ENCODE measurements at regions not wholly inside any gene's neighbourhood (a gene's known extent, or its start where the extent isn't known, plus 50 kb on each side); places are given as distances from the start of the nearest gene placed in this dataset.
"Not testable (repeated sequence)": the region's sequence is repeated elsewhere in the genome, so short reads cannot be mapped to it uniquely, and the experiment has no call there.

- no peak for DNase-seq
Observed at GRCh38 chr9:119726035-119726434, 356.8 kb upstream of the BRINP1 start.

DNA sequence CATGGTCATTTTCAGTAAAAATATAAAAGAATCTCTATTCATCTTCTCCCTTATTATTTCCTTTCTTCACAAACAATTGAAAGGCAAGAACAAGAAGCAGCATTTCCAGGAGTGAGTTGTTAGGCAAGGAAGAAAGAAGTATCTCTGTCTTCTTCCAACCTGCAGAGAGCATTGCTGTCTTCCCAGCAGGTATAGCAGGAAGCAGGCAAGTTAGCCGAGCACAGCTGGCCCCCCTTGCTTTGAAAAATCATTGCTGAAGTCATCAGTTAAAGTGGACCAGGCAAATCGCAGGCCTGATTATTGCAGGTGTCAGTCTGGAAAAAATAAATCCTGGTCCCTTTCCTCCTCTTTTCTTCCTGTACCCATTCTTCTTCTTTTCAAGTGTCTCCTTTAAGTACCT, 353.1 kb upstream of the BRINP1 start:
- no peak for DNase-seq

- DNase-seq, result no peak
Observed at GRCh38 chr9:119712325-119712724, 343.1 kb upstream of the BRINP1 start.

DNA sequence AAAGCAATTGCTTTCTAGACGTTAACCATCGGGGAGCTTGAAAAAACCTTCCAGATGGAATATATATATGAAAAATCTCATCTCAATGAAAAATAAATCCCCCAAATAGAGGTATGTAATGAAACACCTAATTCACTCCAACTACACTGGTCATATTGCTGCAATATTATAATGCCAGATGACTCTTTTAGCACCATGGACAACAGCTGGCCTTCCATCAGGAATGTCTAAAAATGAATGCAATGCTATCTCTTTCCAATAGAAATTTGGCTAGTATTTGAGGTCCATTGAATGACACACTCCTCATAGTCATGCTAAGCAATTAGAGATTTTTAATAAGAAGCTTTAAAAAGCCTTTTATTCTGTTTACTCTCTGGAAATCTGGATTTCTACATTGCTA, 340.2 kb upstream of the BRINP1 start:
- no peak for DNase-seq

- DNase-seq, result no peak
Observed at GRCh38 chr9:119707228-119707845, 338.1 kb upstream of the BRINP1 start.

DNA sequence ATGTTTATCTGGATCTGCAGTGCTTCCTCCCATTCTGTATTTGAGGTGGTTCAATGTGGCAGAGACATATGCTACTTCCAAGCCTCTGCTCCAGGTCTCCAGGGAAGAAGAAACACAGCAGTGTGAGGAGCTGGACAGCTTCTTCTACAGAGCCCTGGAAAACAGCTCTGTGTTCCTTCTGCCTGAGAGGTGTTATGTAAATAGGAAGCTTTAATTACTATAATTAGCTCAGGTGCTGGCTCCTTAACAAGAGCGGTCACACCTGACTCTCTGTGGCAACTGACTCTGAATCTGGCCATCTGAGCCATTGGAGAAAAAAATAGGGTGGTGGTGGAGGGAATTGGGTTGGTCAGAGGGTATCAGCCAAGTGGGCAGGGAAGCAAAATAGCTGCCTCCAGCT, 332.4 kb upstream of the BRINP1 start:
- no peak for DNase-seq

- DNase-seq, result no peak
Observed at GRCh38 chr9:119698535-119698934, 329.3 kb upstream of the BRINP1 start.

DNA sequence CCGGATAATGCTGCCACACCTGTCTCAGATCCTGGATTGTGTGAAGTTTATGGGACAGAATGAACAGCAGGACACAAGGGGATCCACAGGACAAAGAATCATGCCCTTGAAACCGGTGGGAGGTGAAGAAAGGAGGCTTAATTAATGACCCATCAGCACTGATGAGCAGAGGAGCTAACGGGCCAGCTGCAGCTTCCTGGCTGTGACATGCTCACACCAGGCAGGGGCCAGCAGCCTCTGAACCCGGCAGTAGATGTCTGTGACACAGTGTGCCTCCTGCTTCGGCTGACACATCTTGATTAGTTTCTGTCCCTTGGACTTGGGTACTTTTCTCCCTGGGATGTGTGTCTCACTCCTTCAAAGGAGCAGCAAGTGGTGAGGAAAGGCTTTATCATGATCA, 328.8 kb upstream of the BRINP1 start:
- no peak for DNase-seq

DNA sequence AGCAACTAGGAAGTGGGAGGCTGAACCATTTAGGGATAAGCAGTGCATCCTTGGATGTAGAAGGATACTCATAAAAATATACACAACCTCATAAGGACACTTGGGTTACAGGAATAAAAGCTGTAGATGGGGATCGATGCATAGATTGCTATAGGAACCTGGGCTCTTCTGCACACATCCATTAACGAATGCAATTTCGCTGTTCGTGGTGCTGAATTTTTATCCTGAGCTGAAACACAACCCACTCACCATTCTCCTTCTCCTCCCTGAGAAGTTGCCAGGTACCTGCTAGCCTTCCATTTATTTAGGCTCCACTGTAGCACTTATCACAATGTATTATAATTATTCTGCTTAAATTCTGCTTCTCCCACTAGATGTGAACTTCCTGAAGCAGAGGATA, 320.6 kb upstream of the BRINP1 start:
- DNase-seq, result no peak

GRCh38 chr9:119688547-119688946, 319.3 kb upstream of the BRINP1 start:
- no peak for DNase-seq

- DNase-seq, result no peak
Observed at GRCh38 chr9:119677811-119678505, 308.7 kb upstream of the BRINP1 start.

GRCh38 chr9:119675951-119676350, 306.7 kb upstream of the BRINP1 start:
- no peak for DNase-seq

- DNase-seq, result not testable (repeated sequence)
Observed at GRCh38 chr9:119672763-119673162, 303.5 kb upstream of the BRINP1 start.

DNA sequence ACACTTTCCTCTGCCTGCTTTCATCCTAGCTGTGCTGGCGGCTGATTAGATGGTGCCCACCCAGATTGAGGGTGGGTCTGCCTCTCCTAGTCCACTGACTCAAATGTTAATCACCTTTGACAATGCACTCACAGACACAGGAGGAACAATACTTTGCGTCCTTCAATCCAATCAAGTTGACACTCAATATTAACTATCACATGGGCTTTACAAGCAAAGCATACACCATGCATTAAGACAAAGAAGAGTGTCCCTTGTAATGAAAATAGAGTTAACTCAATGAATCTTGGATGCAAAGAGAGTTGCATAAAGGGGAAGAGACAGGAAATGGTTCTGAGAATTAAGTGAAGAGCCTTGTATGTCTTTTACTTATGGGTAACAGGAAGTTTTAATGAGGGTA, 298.7 kb upstream of the BRINP1 start:
- no peak for DNase-seq

- DNase-seq, result no peak
Observed at GRCh38 chr9:119667163-119667562, 297.9 kb upstream of the BRINP1 start.

GRCh38 chr9:119662329-119662728, 293.1 kb upstream of the BRINP1 start:
- DNase-seq, result no peak

DNA sequence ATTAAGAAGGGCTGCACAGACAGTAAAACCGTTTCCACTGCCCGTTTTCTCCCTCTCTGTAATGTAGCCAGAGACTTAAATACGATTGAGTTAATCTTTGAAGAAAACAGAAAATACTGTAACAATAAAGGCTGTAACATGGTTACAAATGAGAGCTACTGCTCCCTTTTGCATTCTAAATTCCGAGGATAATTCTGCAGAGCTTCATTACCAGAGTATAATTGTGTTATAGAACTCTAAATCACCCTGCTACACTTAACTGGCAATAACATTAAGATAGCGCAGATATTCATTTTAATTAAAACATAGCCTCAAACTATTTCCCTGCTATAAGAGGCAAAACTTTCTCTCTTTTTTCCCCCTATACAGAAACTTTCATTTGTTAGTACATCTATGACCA, 283.7 kb upstream of the BRINP1 start:
- no peak for DNase-seq

- no peak for DNase-seq
Observed at GRCh38 chr9:119649205-119649604, 280.0 kb upstream of the BRINP1 start.

- no peak for DNase-seq
Observed at GRCh38 chr9:119639287-119639955, 270.2 kb upstream of the BRINP1 start.

GRCh38 chr9:119634006-119634405, 264.8 kb upstream of the BRINP1 start:
- no peak for DNase-seq

- DNase-seq, result no peak
Observed at GRCh38 chr9:119611565-119611964, 242.3 kb upstream of the BRINP1 start.

- DNase-seq, result no peak
Observed at GRCh38 chr9:119609277-119609971, 240.2 kb upstream of the BRINP1 start.

DNA sequence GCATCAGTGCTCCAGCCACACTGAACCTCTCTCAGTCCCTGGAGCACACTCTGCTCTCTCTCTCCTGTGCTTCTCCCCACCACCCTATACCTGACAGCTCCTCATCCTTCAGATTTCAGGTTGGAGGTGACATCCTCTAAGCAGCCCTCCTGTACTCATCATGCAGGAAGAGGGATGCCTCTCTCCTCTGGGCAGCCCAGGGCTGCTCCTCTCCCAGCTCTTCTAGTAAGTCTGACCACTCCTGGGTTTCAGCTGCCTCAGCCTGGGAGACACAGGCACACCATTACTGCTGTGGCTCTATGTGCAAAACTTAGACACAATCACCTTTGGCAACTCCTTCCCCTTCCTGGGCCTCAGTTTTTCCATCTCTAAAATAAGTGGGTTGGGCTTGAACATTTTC, 232.4 kb upstream of the BRINP1 start:
- no peak for DNase-seq

DNA sequence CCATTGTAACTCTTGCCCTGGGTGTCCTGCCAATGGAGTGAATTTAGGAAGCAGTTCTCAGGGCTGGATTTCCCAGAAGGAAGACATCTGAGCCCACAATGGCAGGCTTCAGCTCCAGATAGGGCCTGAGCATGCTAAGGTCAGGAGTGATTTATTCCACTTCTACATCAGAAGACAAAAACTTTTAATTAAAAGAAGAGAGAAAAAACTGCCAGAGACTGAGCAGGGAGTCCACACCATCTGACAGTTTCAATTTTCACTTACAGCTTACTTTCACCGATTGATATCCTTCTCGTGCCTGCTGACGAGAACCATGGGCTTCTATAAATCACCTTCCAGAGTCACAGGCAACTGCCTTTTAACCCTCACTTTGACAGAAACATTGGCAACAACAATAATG, 228.3 kb upstream of the BRINP1 start:
- no peak for DNase-seq

All from right forelimb (tissue), 1 donor.